Right ventricle myocardium superior (tissue), 1 donor: ENCODE measurements at regions not wholly inside any gene's neighbourhood (a gene's known extent, or its start where the extent isn't known, plus 50 kb on each side); places are given as distances from the start of the nearest gene placed in this dataset.
A peak's percentile ranks its signal among the peaks of the same experiment; 100 is the strongest.

ENCODE experiments used
- ATAC-seq: fragments of 200-7000 bp; cut with Tn5 transposase; one replicate; pipeline ENCODE4 v1.9.1; 2020; ENCODE audit warnings: mild to moderate bottlenecking; ENCODE audit not compliant: poor library complexity
- DNase-seq: peaks from one replicate; pipeline ENCODE4 v3.0.0-alpha.2; 2020
- intact Hi-C: fragments of 100-400 bp; cut with DNase I; formaldehyde crosslinking; loops from one replicate; pipeline ENCODE4 v1.11.2; 2022
- donor health status: DM: no; HTN: yes; CAD: no; lungs with severe emphysema.

GRCh38 chr12:30835216-30835615, 80.5 kb upstream of the CAPRIN2 start:
- DNase-seq (no peak), ATAC-seq (no peak)
- intact Hi-C loops: no loop called here

GRCh38 chr12:30830751-30831150, 76.0 kb upstream of the CAPRIN2 start:
- no peak for DNase-seq
- intact Hi-C loops: no loop called here
- no peak for ATAC-seq

GRCh38 chr12:30829876-30830275, 75.1 kb upstream of the CAPRIN2 start:
- no peak for DNase-seq
- intact Hi-C loops: no loop called here
- no peak for ATAC-seq

- intact Hi-C loops: no loop called here
- DNase-seq (no peak), ATAC-seq (no peak)
Observed at GRCh38 chr12:30828686-30829085, 73.9 kb upstream of the CAPRIN2 start.

GRCh38 chr12:30827101-30828066, 72.6 kb upstream of the CAPRIN2 start:
- ATAC-seq (no peak), DNase-seq (no peak)
- intact Hi-C loops: no loop called here

- DNase-seq: no peak
- intact Hi-C loops: no loop called here
- no peak for ATAC-seq
Observed at GRCh38 chr12:30826276-30826675, 71.5 kb upstream of the CAPRIN2 start.

- ATAC-seq: no peak
- intact Hi-C loops: no loop called here
Observed at GRCh38 chr12:30825341-30825740, 70.6 kb upstream of the CAPRIN2 start.

GRCh38 chr12:30824311-30824710, 69.6 kb upstream of the CAPRIN2 start:
- no peak for DNase-seq
- ATAC-seq: no peak
- intact Hi-C loops: no loop called here

More at GRCh38 chr12:30825341-30825740, 70.6 kb upstream of the CAPRIN2 start:
- DNase-seq: no peak

GRCh38 chr12:30823764-30824163, 69.0 kb upstream of the CAPRIN2 start:
- ATAC-seq (no peak), DNase-seq (no peak)
- intact Hi-C loops: no loop called here

GRCh38 chr12:30823156-30823699, 68.5 kb upstream of the CAPRIN2 start:
- peak; percentile 60 for DNase-seq
- peak; percentile 75 for ATAC-seq
- intact Hi-C loops: no loop called here

- peak; percentile 82 for DNase-seq
- intact Hi-C loops: no loop called here
- ATAC-seq: peak; percentile 96
Observed at GRCh38 chr12:30822385-30823155, 67.8 kb upstream of the CAPRIN2 start.

GRCh38 chr12:30820406-30820946, 65.7 kb upstream of the CAPRIN2 start:
- DNase-seq: no peak
- intact Hi-C loops: no loop called here
- ATAC-seq: no peak

- intact Hi-C loops: no loop called here
- DNase-seq: no peak
- no peak for ATAC-seq
Observed at GRCh38 chr12:30818562-30818961, 63.8 kb upstream of the CAPRIN2 start.

GRCh38 chr12:30816742-30817465, 62.2 kb upstream of the CAPRIN2 start:
- DNase-seq: no peak
- intact Hi-C loops: no loop called here
- no peak for ATAC-seq

GRCh38 chr12:30814295-30814655, 59.5 kb upstream of the CAPRIN2 start:
- intact Hi-C loops: no loop called here
- DNase-seq (no peak), ATAC-seq (no peak)

GRCh38 chr12:30813525-30814294, 59.0 kb upstream of the CAPRIN2 start:
- ATAC-seq (no peak), DNase-seq (no peak)
- intact Hi-C loops: no loop called here

- DNase-seq: no peak
- no peak for ATAC-seq
- intact Hi-C loops: no loop called here
Observed at GRCh38 chr12:30811966-30812365, 57.2 kb upstream of the CAPRIN2 start.

GRCh38 chr12:30810918-30811317, 56.2 kb upstream of the CAPRIN2 start:
- no peak for ATAC-seq
- DNase-seq: no peak
- intact Hi-C loops: no loop called here
